HEK293 (cell line): ENCODE measurements at regions not wholly inside any gene's neighbourhood (a gene's known extent, or its start where the extent isn't known, plus 50 kb on each side); places are given as distances from the start of the nearest gene placed in this dataset.

ENCODE experiments used
- CTCF ChIA-PET: fragments of 350-600 bp; formaldehyde crosslinking; extraction: SDS; loops from one replicate; lab custom pipeline; 2021; ENCODE audit warnings: antibody characterized with exemption; lab: Yijun Ruan, JAX
- POLR2A ChIA-PET: fragments of 300-600 bp; formaldehyde crosslinking; extraction: SDS; loops from one replicate; lab custom pipeline; 2020; ENCODE audit warnings: antibody characterized with exemption, inconsistent platforms; lab: Yijun Ruan, JAX
- H3K27ac ChIP-seq: fragments of 200-500 bp; sonication (Bioruptor generic); 2 replicates; pipeline ENCODE4 v1.5.1; 2014; ENCODE audit warnings: low read depth, low read length, control low read depth, inconsistent platforms; ENCODE audit errors: extremely low read depth
- H3K36me3 ChIP-seq, 2 experiments: fragments of 200-500 bp in 1 of 2; sonication (Bioruptor generic) in 1 of 2; 1 replicate in 1 of 2; 2 replicates in 1 of 2; pipeline ENCODE4 v1.5.1; 2014 to 2017; ENCODE audit warnings: inconsistent platforms in 2 of 2, low read length in 2 of 2; ENCODE audit not compliant: control insufficient read depth in 2 of 2, insufficient read depth in 1 of 2
- H3K4me1 ChIP-seq: fragments of 200-500 bp; sonication (Bioruptor generic); 2 replicates; pipeline ENCODE4 v1.5.1; 2014; ENCODE audit warnings: mild to moderate bottlenecking, low read length, inconsistent platforms; ENCODE audit not compliant: control insufficient read depth, insufficient read depth
- H3K4me3 ChIP-seq: 2 replicates; pipeline ENCODE4 v1.5.1; 2011; ENCODE audit warnings: low read depth, mild to moderate bottlenecking, control low read depth, low read length, moderate library complexity
- H3K9me3 ChIP-seq: fragments of 200-500 bp; sonication (Bioruptor generic); 2 replicates; pipeline ENCODE4 v1.5.1; 2014; ENCODE audit warnings: low read depth, low read length, inconsistent platforms; ENCODE audit not compliant: control insufficient read depth, insufficient read depth
- PATZ1 ChIP-seq: fragments of 450-650 bp; formaldehyde crosslinking; IDR thresholded peaks from 2 replicates; pipeline ENCODE4 v1.5.1; 2016; ENCODE audit warnings: missing biosample characterization, missing genetic modification characterization
- PRDM4 ChIP-seq: fragments of 450-650 bp; formaldehyde crosslinking; IDR thresholded peaks from 2 replicates; pipeline ENCODE4 v1.5.1; 2017; ENCODE audit warnings: missing biosample characterization, missing genetic modification characterization
- ZBTB20 ChIP-seq: fragments of 450-650 bp; formaldehyde crosslinking; IDR thresholded peaks from 2 replicates; pipeline ENCODE4 v1.5.1; 2016; ENCODE audit warnings: missing biosample characterization, missing genetic modification characterization
- ZNF138 ChIP-seq: fragments of 450-650 bp; formaldehyde crosslinking; IDR thresholded peaks from 2 replicates; pipeline ENCODE4 v1.5.1; 2016; ENCODE audit warnings: missing biosample characterization, missing genetic modification characterization, borderline replicate concordance
- ZNF140 ChIP-seq: fragments of 450-650 bp; formaldehyde crosslinking; IDR thresholded peaks from 2 replicates; pipeline ENCODE4 v1.5.1; 2016; ENCODE audit warnings: missing biosample characterization, missing genetic modification characterization
- ZNF223 ChIP-seq: fragments of 450-650 bp; formaldehyde crosslinking; IDR thresholded peaks from 2 replicates; pipeline ENCODE4 v1.5.1; 2016; ENCODE audit warnings: missing biosample characterization, missing genetic modification characterization
- ZNF248 ChIP-seq: fragments of 450-650 bp; formaldehyde crosslinking; IDR thresholded peaks from 2 replicates; pipeline ENCODE4 v1.5.1; 2017; ENCODE audit warnings: missing biosample characterization, missing genetic modification characterization
- ZNF37A ChIP-seq: fragments of 450-650 bp; IDR thresholded peaks from 2 replicates; pipeline ENCODE4 v1.5.1; 2018; ENCODE audit warnings: missing biosample characterization, missing genetic modification characterization
- ZNF398 ChIP-seq: fragments of 450-650 bp; formaldehyde crosslinking; IDR thresholded peaks from 2 replicates; pipeline ENCODE4 v1.5.1; 2017; ENCODE audit warnings: missing biosample characterization, missing genetic modification characterization
- ZNF513 ChIP-seq: fragments of 450-650 bp; IDR thresholded peaks from 2 replicates; pipeline ENCODE4 v1.5.1; 2018; ENCODE audit warnings: missing biosample characterization, missing genetic modification characterization
- ZNF514 ChIP-seq: fragments of 450-650 bp; formaldehyde crosslinking; IDR thresholded peaks from 2 replicates; pipeline ENCODE4 v1.5.1; 2016; ENCODE audit warnings: missing biosample characterization, missing genetic modification characterization
- ZNF549 ChIP-seq: fragments of 450-650 bp; IDR thresholded peaks from 2 replicates; pipeline ENCODE4 v1.5.1; 2018; ENCODE audit warnings: missing biosample characterization, missing genetic modification characterization, mild to moderate bottlenecking, inconsistent platforms, moderate library complexity
- ZNF610 ChIP-seq: fragments of 450-650 bp; formaldehyde crosslinking; IDR thresholded peaks from 2 replicates; pipeline ENCODE4 v1.5.1; 2016; ENCODE audit warnings: missing biosample characterization, missing genetic modification characterization, borderline replicate concordance
- ZNF701 ChIP-seq: fragments of 450-650 bp; formaldehyde crosslinking; IDR thresholded peaks from 2 replicates; pipeline ENCODE4 v1.5.1; 2016; ENCODE audit warnings: missing biosample characterization, missing genetic modification characterization
- ZNF777 ChIP-seq: fragments of 450-650 bp; formaldehyde crosslinking; IDR thresholded peaks from 2 replicates; pipeline ENCODE4 v1.5.1; 2017; ENCODE audit warnings: missing biosample characterization, missing genetic modification characterization, borderline replicate concordance
- ZSCAN16 ChIP-seq: fragments of 450-650 bp; formaldehyde crosslinking; IDR thresholded peaks from 2 replicates; pipeline ENCODE4 v1.5.1; 2016; ENCODE audit warnings: missing biosample characterization, missing genetic modification characterization

DNA sequence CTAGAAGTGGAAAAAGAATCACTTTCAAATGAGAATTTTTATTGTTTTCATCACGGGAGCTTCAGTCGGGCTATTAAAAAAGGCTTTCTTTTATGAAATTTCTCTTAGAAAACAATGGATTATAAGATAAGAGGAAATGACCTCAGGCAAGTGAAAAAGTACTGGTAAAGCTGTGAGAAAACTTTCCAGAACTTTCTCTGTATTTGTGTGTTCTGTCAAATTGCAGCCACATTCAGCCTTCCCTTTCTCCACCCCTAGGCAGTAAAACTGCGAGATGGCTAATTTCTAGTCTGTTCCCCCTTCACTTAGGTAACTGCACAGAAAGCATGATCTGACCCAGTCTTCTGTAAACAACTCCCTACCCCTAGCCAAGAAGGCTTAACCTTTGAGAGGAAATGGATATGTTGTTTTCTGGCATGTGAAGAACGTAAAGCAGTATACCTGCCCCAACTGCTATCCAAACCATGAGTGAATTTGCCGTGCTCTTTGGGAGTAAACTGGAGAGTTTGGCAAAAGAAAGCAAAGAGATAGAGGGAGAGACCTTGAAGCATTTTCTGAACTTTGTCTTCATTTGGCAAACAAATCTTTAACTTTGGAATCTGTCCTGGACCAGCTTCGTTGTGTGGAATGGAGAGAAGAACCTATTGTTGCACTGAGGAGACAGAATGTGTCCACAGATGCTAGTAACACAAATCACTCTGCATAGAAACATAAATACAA is 105.4 kb downstream of the ETAA1 start:
- H3K4me3 ChIP-seq, result no peak overlapping the region
- H3K4me1 ChIP-seq, result no peaks in the 10 kb centered on the region
- no peak for TF ChIP-seq ZNF610 (tag by site-specific recombination)
- TF ChIP-seq PRDM4 (tag by site-specific recombination), result no peak
- TF ChIP-seq ZNF513, result no peak
- TF ChIP-seq ZNF701 (tag by site-specific recombination), result no peak
- no peak for TF ChIP-seq ZNF777 (tag by site-specific recombination)
- no peak for TF ChIP-seq ZSCAN16 (tag by site-specific recombination)
- TF ChIP-seq ZNF138, result no peak
- TF ChIP-seq ZNF140 (tag by site-specific recombination), result no peak
- no peak for TF ChIP-seq ZNF514 (tag by site-specific recombination)
- no peak for TF ChIP-seq ZBTB20 (tag by site-specific recombination)
- TF ChIP-seq ZNF223 (tag by site-specific recombination), result no peak
- TF ChIP-seq PATZ1 (tag by site-specific recombination), result no peak
- TF ChIP-seq ZNF248 (tag by site-specific recombination), result no peak
- TF ChIP-seq ZNF549, result no peak
- no peaks in the 10 kb centered on the region for H3K36me3 ChIP-seq
- no peaks in the 10 kb centered on the region for H3K9me3 ChIP-seq
- ChIA-PET POLR2A (no interaction called here), CTCF (no interaction called here)
- H3K27ac ChIP-seq, result no peak overlapping the region

GRCh38 chr2:67503066-67503795 is 106.1 kb downstream of the ETAA1 start:
- ChIA-PET POLR2A (no interaction called here), CTCF (no interaction called here)

DNA sequence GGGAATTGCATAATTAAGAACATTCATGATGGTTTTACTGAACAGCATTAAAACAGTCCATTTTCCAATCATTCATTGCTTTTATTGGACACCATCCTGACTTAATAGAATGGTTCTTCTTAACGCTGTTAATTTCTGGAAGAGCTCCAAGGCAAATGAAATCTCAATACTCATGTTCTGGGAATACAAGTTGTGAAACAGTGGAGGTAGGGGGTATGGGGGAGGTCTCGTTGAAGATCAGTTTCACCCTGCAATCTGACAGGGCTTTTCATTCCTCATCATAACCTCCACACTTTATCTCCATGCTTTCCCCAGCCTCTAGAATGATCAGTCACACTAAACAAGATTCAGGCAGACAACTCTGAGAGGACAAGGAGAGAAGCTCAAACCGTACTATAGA is 113.6 kb downstream of the ETAA1 start:
- Histone ChIP-seq H3K4me3 (no peak overlapping the region), H3K9me3 (no peaks in the 10 kb centered on the region), H3K27ac (no peak overlapping the region), H3K4me1 (no peaks in the 10 kb centered on the region), H3K36me3 (no peaks in the 10 kb centered on the region)
- TF ChIP-seq ZNF398, result no peak
- ChIA-PET CTCF (interaction anchor here (0.6 kb wide), 2 partner anchors 10 to 521 kb away, joined by 3 read pairs; no protein-coding TSS in a partner anchor), POLR2A (no interaction called here)

More at GRCh38 chr2:67503066-67503795, 106.1 kb downstream of the ETAA1 start:
- Histone ChIP-seq H3K4me3 (no peak overlapping the region), H3K4me1 (no peaks in the 10 kb centered on the region), H3K36me3 (no peaks in the 10 kb centered on the region), H3K9me3 (no peaks in the 10 kb centered on the region), H3K27ac (no peak overlapping the region)
- no peak for TF ChIP-seq ZNF37A (tag by site-specific recombination)
